ENCODE measurements at regions not wholly inside any gene's neighbourhood (a gene's known extent, or its start where the extent isn't known, plus 50 kb on each side); places are given as distances from the start of the nearest gene placed in this dataset.

DNA sequence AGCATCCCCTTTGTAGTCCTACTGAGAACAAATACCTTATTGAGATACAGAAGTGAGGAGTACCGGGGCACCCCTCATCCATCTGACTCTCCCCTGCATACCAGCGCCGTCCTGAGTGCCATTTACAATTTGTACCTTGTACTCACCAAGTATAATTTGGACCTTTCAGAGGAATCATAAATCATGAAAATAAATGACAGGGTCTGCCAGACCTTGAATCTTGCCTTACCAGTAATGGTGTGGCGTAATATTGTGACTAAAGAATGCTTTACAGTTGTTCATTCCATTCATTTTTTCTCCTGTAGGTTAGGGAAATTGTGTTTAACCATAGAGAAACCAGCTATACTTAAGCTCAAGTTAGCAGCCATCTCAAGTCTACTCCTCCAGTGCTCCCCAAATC lies 243.7 kb upstream of the RGS6 start:
- DNase-seq (ENCODE audit: extremely low read depth in 1 of 2, low read depth in 1 of 2) = no peak

DNA sequence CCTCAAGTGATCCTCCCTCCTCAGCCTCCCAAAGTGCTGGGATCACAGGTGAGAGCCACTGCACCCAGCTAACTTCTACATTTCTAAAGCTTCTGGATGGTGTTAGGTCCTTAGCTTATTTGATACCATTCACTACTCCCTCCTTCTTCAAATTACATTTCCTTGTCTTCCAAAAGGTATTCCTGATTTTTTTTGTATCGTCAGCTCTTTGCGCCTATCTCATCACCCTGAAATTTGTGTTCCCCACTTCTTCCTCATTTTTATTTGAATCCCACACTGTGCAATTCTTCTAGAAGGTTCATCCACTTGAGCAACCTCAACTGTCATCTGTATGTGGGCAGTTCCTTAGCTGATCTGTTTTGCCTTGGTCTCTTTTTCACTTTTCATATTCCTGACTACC lies 241.8 kb upstream of the RGS6 start:
- no peak for DNase-seq (ENCODE audit: extremely low read depth in 1 of 2, low read depth in 1 of 2)

DNA sequence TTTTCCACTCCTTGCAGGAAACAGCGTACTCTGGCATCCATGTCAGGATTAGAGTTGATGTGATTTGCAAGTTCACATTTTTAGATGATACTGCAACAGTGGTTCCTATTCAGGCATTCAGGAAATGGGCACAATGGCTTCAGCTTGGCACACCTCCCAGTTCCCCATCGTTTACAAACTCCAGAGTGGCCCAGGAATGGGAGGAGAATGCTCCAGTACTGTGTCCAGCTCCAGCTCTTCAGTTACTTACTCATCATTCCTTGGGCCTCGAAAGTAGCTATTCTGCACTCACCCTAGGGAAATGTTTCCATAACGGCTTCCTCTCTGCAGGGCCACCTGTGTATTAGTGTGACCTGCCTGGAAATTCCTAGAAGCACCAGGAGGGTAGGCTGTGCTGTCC lies 239.7 kb upstream of the RGS6 start:
- DNase-seq (ENCODE audit: extremely low read depth in 1 of 2, low read depth in 1 of 2) = no peak

DNA sequence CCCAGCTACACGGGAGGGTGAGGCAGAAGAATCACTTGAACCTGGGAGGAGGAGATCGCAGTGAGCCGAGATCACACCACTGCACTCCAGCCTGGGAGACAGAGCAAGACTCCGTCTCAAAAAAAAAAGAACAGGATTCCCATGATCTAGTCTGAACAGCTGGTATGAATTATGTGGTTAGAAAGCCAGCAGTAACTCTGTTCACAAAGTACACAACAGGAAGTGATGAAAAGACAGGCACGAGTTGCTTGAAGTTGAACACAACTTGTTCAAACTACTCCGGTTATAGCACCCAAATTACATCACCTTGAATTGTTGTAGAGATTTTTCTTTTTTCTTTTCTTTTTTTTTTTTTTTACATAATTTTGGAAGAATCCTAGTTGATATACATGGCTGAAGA lies 238.8 kb upstream of the RGS6 start:
- no peak for DNase-seq (ENCODE audit: extremely low read depth in 1 of 2, low read depth in 1 of 2)

DNA sequence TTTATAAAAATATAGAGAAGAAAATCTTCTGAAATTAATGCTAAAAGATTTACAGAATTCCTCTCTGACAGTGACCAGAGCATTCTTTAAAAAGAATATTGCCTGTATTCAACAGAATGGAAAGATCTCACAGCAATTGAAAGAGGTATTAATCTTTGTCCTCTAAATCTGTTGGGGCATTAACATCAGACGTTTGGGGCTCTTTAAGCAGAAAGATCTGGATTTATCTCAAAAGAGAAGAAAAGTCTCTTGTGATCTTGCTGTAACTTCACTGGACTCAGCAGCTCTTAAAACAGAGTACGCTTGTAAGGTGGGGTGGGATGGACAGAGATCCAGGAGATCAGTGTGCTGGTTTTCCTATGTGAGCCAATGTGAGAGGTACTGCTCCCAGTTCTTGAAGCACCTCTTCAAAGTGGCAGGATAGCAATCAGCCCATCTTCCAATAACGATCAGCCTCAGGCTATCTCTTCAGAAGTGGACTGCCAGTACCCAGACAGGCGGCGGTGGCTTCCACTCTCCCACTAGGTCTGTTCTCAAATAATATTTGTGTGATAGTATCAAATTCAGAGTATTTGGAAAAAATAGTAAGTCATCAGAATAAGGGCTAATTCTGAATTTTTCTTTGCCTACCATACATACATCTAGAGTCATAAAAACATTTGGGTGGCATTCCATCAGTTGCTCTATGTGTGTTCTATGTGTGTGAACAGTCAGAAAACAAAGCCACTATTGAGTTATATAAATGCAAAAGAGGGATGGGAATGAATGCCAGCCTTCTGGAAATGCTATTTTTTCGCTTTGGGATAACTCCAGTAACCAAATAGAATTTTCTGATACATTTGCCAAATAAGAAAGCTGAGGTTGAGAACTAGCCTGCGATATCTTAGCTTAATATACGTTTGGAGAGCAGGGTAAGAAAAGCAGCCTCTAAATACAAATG lies 237.4 kb upstream of the RGS6 start:
- no peak for DNase-seq (ENCODE audit: extremely low read depth in 1 of 2, low read depth in 1 of 2)

DNA sequence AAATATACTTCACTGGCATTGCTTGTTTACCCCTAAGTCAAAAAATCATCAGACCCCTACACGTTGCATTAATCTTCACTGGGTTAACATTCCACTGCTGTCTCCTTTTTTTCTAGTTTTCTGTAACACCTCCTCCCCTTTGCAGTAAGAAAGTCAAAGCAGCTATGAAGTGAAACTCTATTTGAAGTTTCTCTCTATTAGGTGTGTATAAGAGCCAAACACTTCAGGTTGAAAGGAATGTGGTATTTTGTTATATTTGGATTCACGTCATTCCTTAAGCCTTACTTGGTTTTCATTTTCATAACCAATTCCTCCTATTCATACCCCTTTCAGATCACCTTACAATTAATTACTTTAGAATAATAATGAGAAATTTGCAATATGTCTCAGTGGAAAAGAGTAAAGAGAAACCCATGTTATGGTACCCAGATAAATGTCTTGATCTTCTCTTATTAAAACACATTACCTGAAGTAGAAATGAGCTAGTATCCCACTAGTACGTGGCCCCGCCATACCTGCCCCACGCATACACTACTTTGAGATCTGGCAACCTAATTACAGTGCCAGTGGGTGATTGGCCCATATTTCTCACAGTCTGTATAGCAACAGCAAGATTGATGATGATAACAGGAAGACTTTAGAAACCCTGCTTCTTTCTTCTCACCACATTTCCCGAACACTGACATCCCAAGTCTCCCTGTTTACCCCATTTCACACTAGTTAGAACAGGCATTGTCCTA lies 236.4 kb upstream of the RGS6 start:
- no peak for DNase-seq (ENCODE audit: extremely low read depth in 1 of 2, low read depth in 1 of 2)

DNA sequence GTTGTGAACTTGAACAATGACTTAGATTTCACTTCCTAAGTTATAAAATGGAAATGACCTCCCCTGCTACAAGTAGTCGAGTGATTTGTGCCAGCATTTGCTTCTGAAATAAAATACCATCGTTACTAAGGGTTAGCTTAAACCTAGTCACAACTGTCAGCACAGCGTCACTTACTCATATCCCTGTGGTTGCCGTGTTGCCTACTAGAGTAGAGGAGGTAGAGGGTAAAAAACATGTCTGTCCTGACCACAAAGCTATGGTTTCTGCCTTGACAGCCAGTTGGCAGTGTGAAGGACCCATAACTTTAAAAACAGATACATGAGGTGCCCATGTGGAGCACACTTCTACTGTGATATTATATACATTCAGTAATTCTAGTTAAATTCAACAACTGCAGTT lies 234.2 kb upstream of the RGS6 start:
- peak in 1 of 2 donors; percentile 9 for DNase-seq (ENCODE audit: extremely low read depth in 1 of 2, low read depth in 1 of 2)

DNA sequence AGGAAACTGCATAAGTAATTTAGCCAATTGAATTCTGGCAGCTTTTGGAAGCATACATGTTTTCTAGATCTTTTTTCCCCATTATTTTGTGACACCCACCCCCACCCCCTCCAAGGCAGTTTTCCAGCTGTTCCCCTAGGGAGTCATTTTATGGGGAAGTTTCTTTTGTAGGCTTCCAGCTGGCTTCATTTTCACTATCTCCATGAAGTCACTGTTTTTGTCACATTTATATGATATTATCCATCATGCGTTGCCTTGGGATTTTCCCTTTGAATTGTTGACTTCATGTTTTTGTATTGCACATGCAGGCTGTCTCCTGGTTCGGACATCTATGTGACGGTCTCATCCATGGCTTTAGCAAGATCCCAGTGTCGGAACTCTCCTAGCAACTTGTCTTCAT lies 233.6 kb upstream of the RGS6 start:
- no peak for DNase-seq (ENCODE audit: extremely low read depth in 1 of 2, low read depth in 1 of 2)

DNA sequence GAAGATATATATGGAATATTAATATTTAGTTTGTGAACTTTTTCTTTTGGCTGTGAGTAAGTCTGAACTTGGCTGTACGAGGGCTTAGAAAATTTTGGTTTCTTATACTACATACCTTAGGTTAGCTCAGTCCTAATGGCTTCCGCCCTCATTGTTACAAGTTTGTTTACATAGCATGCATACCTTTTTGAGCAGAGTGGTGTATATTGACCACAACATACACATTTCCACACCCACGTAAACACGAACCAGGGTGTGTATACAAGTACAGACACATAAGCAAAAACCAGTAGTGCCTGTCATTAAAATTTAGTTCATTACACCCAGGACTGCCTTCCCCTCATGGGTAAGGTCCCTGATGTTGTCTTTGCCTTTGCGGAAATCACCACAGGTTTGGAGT lies 230.2 kb upstream of the RGS6 start:
- no peak for DNase-seq (ENCODE audit: extremely low read depth in 1 of 2, low read depth in 1 of 2)

DNA sequence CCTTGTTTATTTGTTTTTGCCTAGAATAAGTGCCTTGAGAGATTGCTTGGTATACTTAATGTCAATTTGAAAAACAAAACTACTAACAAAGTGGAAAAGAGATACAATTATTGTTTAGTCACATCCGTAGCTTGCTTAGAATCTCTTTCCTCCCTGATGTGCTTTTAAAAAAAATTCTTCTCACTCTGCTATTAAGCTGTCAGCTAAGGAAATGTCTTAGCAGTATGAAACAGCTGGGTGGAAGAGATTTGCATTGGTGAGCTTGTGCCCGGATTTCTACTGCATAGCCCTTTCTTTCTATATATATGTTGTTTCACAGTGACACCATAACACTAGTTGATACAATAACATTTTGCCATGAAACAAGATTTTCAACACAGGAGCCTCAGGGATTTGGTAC lies 229.4 kb upstream of the RGS6 start:
- DNase-seq (ENCODE audit: extremely low read depth in 1 of 2, low read depth in 1 of 2) = no peak

DNA sequence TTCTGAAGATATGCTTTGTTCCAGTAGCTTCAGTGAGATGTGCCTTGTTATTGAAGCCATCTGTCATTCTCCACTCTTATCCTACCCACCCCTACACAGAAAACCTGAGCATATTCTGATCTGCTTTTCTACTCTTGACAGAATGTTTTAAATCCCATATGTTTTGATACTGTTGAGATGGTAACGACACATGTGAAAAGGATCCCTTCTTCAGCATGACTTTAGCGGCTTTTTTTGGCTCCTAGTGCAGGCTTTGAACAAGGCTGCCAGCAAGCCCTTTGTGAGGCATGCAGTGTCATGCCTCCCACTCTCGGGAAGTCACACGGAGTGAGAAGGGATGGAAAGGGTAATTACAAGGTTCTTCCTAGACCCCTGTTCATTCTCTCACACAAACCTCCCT lies 228.8 kb upstream of the RGS6 start:
- DNase-seq (ENCODE audit: extremely low read depth in 1 of 2, low read depth in 1 of 2) = no peak

DNA sequence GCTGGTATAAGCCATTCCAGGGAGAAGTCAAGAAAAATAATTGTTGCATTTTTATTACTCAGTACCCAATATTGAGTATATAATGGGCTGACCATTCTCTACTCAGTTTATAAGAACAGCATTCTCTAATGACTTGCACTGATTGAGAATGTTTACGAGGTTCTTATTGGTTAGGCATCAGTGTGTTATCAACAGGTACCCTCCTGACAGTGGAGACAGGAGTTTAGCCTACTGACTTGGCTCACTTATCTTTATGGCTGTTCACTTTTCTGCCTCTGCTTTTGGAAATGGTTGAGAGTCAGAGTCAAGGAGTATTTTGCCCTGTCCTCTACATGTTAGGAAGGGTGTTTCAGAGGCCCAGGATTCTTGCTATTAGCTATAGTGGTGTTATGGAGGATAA lies 228.0 kb upstream of the RGS6 start:
- no peak for DNase-seq (ENCODE audit: extremely low read depth in 1 of 2, low read depth in 1 of 2)

DNA sequence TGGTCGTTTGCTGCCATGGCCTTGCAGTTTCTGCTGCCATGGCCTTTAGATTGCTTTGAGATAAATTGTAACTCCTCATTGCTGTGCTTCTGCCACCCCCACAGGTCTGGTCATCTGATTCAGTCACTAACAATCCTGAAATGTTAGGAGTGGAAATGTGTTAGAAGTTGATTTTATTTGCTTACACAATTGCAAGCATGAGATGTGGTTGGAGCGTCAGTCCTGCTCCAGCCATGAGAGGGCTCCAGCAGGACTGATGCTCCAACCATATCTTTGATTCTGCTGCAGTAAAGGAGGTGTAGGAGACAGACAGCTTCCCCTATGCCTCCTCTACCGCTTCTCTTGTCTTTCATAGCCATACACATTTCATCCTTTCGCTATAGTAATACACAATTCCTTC lies 226.8 kb upstream of the RGS6 start:
- DNase-seq (ENCODE audit: extremely low read depth in 1 of 2, low read depth in 1 of 2) = no peak

DNA sequence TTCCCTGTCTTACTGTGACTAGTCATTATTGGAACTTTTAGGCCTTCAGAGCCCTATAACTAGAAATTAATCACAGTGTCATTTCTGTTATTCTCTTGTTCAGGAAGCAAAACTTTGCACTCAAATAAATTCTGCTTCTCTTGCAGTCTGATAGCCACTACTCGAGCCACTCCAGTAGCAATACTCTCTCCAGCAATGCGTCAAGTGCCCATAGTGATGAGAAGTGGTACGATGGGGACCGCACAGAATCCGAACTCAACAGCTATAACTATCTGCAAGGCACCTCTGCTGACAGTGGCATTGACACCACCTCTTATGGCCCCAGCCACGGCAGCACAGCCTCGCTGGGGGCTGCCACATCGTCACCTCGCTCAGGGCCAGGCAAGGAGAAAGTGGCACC lies 223.2 kb upstream of the RGS6 start:
- no peak for DNase-seq (ENCODE audit: extremely low read depth in 1 of 2, low read depth in 1 of 2)

DNA sequence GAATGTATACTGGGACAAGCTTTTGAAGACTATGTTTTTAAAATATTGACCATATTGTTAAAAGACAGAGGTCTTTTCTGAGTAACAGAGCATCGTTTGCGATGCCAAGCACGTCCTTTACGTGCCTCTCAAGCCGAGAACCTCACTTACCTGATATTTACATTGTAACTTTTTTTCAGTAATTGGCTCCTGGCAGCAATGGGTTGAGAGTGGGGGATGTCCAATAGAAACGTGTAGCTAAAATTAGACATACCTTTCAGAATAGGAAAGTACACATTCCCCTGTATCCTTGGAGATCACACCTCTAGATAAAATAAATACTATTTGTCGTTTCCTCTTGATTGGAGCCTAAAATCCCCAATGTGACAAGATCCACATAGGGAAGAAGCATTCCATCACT lies 222.2 kb upstream of the RGS6 start:
- DNase-seq (ENCODE audit: extremely low read depth in 1 of 2, low read depth in 1 of 2) = no peak

DNA sequence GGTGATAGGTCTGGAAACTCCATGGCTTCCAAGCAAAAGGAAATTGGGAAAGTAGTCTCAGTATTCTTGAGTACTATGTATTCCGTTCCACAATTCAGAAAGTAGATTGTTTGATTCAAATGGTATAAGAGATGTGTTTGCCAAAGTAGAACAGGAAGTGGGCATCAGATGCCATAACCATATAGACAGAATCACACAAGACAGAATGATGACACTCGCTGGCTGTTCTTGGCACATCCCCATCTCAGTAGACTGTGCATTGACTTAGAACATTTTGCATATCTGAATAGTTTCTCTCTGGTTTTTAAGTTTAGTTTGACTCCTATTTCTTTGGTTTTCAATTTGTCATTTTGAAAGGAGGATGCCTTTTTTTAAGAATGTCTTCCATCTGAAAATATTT lies 221.1 kb upstream of the RGS6 start:
- DNase-seq (ENCODE audit: extremely low read depth in 1 of 2, low read depth in 1 of 2) = no peak

DNA sequence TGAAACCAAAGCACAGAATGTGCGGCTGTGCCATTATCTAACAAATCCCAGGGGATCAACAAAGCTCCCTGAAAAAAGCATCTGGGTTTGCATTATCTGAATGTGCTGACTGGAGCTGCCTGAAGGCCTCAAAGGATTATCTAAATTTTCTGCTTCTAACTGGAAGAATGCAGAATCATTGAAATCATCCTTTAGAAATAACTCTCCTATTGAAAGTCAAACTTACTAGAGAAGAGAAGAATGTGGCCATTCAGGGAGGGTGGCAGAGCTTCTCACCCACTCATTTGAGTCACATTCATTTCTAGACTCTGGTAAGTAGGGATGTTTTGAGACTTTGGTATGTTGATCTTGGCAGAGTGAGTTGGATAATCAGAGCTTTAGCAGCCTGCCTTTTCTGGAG lies 220.6 kb upstream of the RGS6 start:
- DNase-seq (ENCODE audit: extremely low read depth in 1 of 2, low read depth in 1 of 2) = no peak

DNA sequence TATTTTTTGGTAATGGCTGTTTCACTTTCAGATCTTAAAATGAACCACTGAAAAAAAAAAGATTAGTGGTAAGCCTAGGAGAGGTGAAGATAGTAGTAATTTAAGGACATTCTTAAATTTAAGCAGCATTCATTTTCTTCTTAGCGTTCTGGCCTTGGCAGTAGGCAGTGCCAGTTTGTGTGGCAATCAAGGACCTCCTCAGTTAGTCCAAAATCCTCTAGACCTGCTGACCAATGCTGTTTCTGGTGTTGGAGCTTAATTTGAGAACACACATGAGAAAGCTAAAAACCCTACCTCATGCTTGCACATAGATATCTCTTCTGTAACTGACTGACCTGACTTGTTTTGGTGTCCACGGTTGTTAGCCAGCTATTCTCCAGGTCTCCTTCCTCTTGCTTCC lies 219.8 kb upstream of the RGS6 start:
- no peak for DNase-seq (ENCODE audit: extremely low read depth in 1 of 2, low read depth in 1 of 2)

DNA sequence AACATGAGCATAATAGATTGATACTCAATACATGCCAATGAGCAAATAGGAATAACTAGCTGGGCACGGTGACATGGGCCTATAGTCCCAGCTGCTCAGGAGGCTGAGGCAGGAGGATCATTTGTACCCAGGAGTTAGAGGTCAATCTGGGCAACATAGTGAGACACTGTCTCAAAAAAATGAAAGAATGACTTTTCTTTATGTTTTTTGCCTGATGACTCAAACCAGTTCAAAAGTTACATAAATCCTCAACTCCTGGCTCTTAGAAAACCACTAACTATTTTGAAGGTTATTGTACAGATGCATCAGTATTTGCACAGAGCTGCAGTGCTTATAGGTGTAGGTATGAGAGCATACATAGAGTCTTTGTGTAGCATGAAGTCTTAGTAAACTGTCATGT lies 219.2 kb upstream of the RGS6 start:
- no peak for DNase-seq (ENCODE audit: extremely low read depth in 1 of 2, low read depth in 1 of 2)

DNA sequence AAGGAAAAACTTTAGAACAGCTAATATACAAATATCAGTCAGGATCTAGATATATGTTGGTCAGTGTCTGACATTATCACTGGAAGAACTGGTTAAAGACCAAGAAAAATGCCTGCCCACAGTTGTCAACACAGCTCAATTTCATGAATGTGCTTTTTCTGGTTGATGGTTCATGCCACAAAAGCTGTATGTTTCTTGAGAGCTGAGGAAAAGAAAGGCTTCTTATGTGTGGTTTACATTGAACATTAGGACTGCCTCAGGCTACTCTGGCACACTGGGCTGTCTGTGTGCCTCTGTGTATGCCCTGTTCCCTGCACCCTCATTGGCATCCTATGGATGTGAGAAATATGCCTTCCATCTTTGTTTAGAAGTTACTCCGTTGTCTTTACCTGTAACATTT lies 218.8 kb upstream of the RGS6 start:
- no peak for DNase-seq (ENCODE audit: extremely low read depth in 1 of 2, low read depth in 1 of 2)

DNA sequence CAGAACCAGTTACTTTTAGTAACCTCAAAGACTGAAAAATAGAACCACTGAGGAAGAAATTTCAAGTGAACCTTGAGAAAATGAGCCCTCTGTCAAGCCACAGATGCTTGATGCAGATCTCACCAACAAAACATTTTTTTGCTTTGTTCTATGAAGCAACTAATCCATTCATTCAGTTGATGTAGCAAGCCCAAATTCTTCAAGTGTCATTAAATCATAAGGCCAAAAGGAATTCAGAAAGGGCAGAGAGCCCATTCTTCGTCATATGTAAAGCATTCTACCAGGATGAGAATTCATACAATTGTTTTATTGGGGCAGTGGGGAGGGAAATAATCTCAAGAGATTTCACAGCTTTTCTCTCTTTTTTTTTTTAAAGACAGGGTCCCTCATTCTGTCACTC lies 218.0 kb upstream of the RGS6 start:
- DNase-seq (ENCODE audit: extremely low read depth in 1 of 2, low read depth in 1 of 2) = no peak

DNA sequence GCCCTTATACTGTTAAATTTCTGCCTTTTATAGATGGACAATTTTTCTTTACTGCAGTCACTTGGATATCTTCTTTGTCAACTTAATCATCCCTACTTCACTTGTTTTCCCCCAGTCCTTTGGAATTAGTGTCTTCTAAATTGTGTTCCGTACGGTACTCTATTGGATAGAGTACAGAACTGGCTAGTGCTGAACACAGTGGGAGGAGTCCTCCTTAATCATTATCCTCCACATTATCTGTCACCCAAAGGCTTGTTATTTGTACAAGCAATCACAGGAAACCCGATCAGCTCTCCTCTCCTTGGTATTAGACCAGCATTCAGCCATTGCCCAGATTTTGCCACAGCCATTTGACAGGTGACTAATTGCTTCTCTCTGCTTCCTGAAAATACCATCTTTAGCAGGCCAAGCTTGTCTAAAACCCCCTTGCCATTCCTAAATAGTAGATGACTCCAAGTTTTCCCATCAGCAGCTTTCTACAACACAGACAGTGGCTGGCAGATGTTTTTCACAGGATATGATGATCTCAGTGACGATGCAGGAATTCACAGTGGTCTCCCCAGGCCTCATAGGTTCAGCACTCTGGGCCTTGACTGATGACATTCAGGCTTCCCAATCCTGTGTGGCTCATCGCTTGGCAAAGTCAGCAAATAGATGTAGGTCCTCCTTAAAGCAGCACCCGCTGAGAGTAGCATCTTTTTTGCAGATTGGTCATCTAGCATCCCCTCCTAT lies 216.0 kb upstream of the RGS6 start:
- DNase-seq (ENCODE audit: extremely low read depth in 1 of 2, low read depth in 1 of 2) = no peak
